Mononuclear cell (primary cell): ENCODE measurements at regions not wholly inside any gene's neighbourhood (a gene's known extent, or its start where the extent isn't known, plus 50 kb on each side); places are given as distances from the start of the nearest gene placed in this dataset.

Experiments
- H3K27me3 ChIP-seq: 2 replicates; pipeline ENCODE4 v1.6.0; 2011; ENCODE audit warnings: low read length, control low read depth; ENCODE audit not compliant: insufficient read depth
- H3K4me1 ChIP-seq: 2 replicates; pipeline ENCODE4 v1.5.1; 2011; ENCODE audit warnings: mild to moderate bottlenecking, low read length, control low read depth; ENCODE audit not compliant: insufficient read depth
- H3K4me3 ChIP-seq: 2 replicates; pipeline ENCODE4 v1.5.1; 2011; ENCODE audit warnings: mild to moderate bottlenecking, low read length, moderate library complexity
- H3K9me3 ChIP-seq: 2 replicates; pipeline ENCODE4 v1.5.1; 2011; ENCODE audit warnings: low read depth, mild to moderate bottlenecking, control low read depth, low read length

- Histone ChIP-seq H3K4me1 (peaks cover 14% of the 10 kb centered on the region), H3K27me3 (peaks cover 70% of the 10 kb centered on the region), H3K4me3 (no peak overlapping the region), H3K9me3 (no peaks in the 10 kb centered on the region)
Observed at GRCh38 chr19:30223866-30224688, 148.1 kb upstream of the ZNF536 start.

- no peak overlapping the region for H3K4me3 ChIP-seq
Observed at GRCh38 chr19:30224689-30225606, 147.2 kb upstream of the ZNF536 start.

GRCh38 chr19:30225676-30226463 lies 146.3 kb upstream of the ZNF536 start:
- no peak overlapping the region for H3K4me3 ChIP-seq
- no peaks in the 10 kb centered on the region for H3K9me3 ChIP-seq
- H3K4me1 ChIP-seq: peaks cover 14% of the 10 kb centered on the region
- peaks cover 78% of the 10 kb centered on the region for H3K27me3 ChIP-seq

More at GRCh38 chr19:30224689-30225606, 147.2 kb upstream of the ZNF536 start:
- no peaks in the 10 kb centered on the region for H3K9me3 ChIP-seq
- H3K4me1 ChIP-seq: peaks cover 14% of the 10 kb centered on the region
- peaks cover 79% of the 10 kb centered on the region for H3K27me3 ChIP-seq

GRCh38 chr19:30226464-30227011 lies 145.6 kb upstream of the ZNF536 start:
- Histone ChIP-seq H3K27me3 (peaks cover 71% of the 10 kb centered on the region), H3K4me3 (no peak overlapping the region), H3K9me3 (no peaks in the 10 kb centered on the region), H3K4me1 (peaks cover 14% of the 10 kb centered on the region)

- peaks cover 14% of the 10 kb centered on the region for H3K4me1 ChIP-seq
- H3K27me3 ChIP-seq: peaks cover 66% of the 10 kb centered on the region
- no peak overlapping the region for H3K4me3 ChIP-seq
- H3K9me3 ChIP-seq: no peaks in the 10 kb centered on the region
Observed at GRCh38 chr19:30227012-30227621, 145.1 kb upstream of the ZNF536 start.

- Histone ChIP-seq H3K27me3 (peaks cover 64% of the 10 kb centered on the region), H3K9me3 (no peaks in the 10 kb centered on the region), H3K4me3 (no peak overlapping the region), H3K4me1 (peaks cover 14% of the 10 kb centered on the region)
Observed at GRCh38 chr19:30227661-30228112, 144.5 kb upstream of the ZNF536 start.

GRCh38 chr19:30228113-30228834 lies 143.9 kb upstream of the ZNF536 start:
- H3K27me3 ChIP-seq: peaks cover 58% of the 10 kb centered on the region
- H3K4me1 ChIP-seq: peaks cover 14% of the 10 kb centered on the region

GRCh38 chr19:30228835-30229524 lies 143.2 kb upstream of the ZNF536 start:
- Histone ChIP-seq H3K9me3 (no peaks in the 10 kb centered on the region), H3K4me1 (peaks cover 14% of the 10 kb centered on the region), H3K4me3 (no peak overlapping the region), H3K27me3 (peaks cover 51% of the 10 kb centered on the region)

More at GRCh38 chr19:30228113-30228834, 143.9 kb upstream of the ZNF536 start:
- H3K9me3 ChIP-seq: no peaks in the 10 kb centered on the region
- H3K4me3 ChIP-seq: no peak overlapping the region

- Histone ChIP-seq H3K9me3 (no peaks in the 10 kb centered on the region), H3K4me3 (no peak overlapping the region), H3K27me3 (peaks cover 44% of the 10 kb centered on the region), H3K4me1 (peaks cover 12% of the 10 kb centered on the region)
Observed at GRCh38 chr19:30229525-30230174, 142.5 kb upstream of the ZNF536 start.

- Histone ChIP-seq H3K27me3 (peaks cover 38% of the 10 kb centered on the region), H3K9me3 (no peaks in the 10 kb centered on the region), H3K4me1 (peaks cover 4% of the 10 kb centered on the region), H3K4me3 (no peak overlapping the region)
Observed at GRCh38 chr19:30231408-30232318, 140.5 kb upstream of the ZNF536 start.

GRCh38 chr19:30233375-30233774 lies 138.8 kb upstream of the ZNF536 start:
- H3K27me3 ChIP-seq: peaks cover 34% of the 10 kb centered on the region
- H3K9me3 ChIP-seq: no peaks in the 10 kb centered on the region
- no peaks in the 10 kb centered on the region for H3K4me1 ChIP-seq
- no peak overlapping the region for H3K4me3 ChIP-seq

GRCh38 chr19:30235946-30236345 lies 136.2 kb upstream of the ZNF536 start:
- Histone ChIP-seq H3K4me1 (no peaks in the 10 kb centered on the region), H3K9me3 (no peaks in the 10 kb centered on the region), H3K27me3 (peaks cover 12% of the 10 kb centered on the region), H3K4me3 (no peak overlapping the region)
